ENCODE measurements at regions not wholly inside any gene's neighbourhood (a gene's known extent, or its start where the extent isn't known, plus 50 kb on each side); places are given as distances from the start of the nearest gene placed in this dataset.

- Histone ChIP-seq H3K27ac (replicated peaks) (no peak overlapping the region), H3K4me3 (replicated peaks; ENCODE audit: insufficient read depth, low read length) (no peak overlapping the region), H3K27me3 (ENCODE audit: insufficient read depth, poor library complexity, severe bottlenecking) (no peaks in the 10 kb centered on the region)
- no peak for DNase-seq (ENCODE audit: low read depth in 1 of 2, low spot score in 1 of 2)
- TF ChIP-seq POLR2AphosphoS5 (IDR thresholded peaks at IDR 0.05; ENCODE audit: low read depth) (no peak), SPI1 (IDR thresholded peaks at IDR 0.05; ENCODE audit: borderline replicate concordance, low read depth) (no peak), CTCF (IDR thresholded peaks at IDR 0.05; ENCODE audit: insufficient read depth, low read length) (no peak), GABPA (IDR thresholded peaks at IDR 0.05; ENCODE audit: low read depth) (no peak), REST (IDR thresholded peaks at IDR 0.05; ENCODE audit: insufficient replicate concordance, low read depth) (no peak)
These were observed 198.4 kb downstream of the SNX10 start for GRCh38 chr7:26489906-26490639.

GRCh38 chr7:26490640-26491624, 199.3 kb downstream of the SNX10 start:
- TF ChIP-seq POLR2AphosphoS5 (IDR thresholded peaks at IDR 0.05; ENCODE audit: low read depth): no peak
- no peak for TF ChIP-seq CTCF (IDR thresholded peaks at IDR 0.05; ENCODE audit: insufficient read depth, low read length)
- no peak for TF ChIP-seq SPI1 (IDR thresholded peaks at IDR 0.05; ENCODE audit: borderline replicate concordance, low read depth)
- no peak for TF ChIP-seq REST (IDR thresholded peaks at IDR 0.05; ENCODE audit: insufficient replicate concordance, low read depth)
- TF ChIP-seq GABPA (IDR thresholded peaks at IDR 0.05; ENCODE audit: low read depth): no peak
- DNase-seq (ENCODE audit: low read depth in 1 of 2, low spot score in 1 of 2): no peak

GRCh38 chr7:26492816-26493215, 201.2 kb downstream of the SNX10 start:
- Histone ChIP-seq H3K27ac (replicated peaks) (no peak overlapping the region), H3K4me3 (replicated peaks; ENCODE audit: insufficient read depth, low read length) (no peak overlapping the region), H3K27me3 (ENCODE audit: insufficient read depth, poor library complexity, severe bottlenecking) (no peaks in the 10 kb centered on the region)
- TF ChIP-seq REST (IDR thresholded peaks at IDR 0.05; ENCODE audit: insufficient replicate concordance, low read depth) (no peak), SPI1 (IDR thresholded peaks at IDR 0.05; ENCODE audit: borderline replicate concordance, low read depth) (no peak), GABPA (IDR thresholded peaks at IDR 0.05; ENCODE audit: low read depth) (no peak), CTCF (IDR thresholded peaks at IDR 0.05; ENCODE audit: insufficient read depth, low read length) (no peak), POLR2AphosphoS5 (IDR thresholded peaks at IDR 0.05; ENCODE audit: low read depth) (no peak)
- DNase-seq (ENCODE audit: low read depth in 1 of 2, low spot score in 1 of 2): no peak

More at GRCh38 chr7:26490640-26491624, 199.3 kb downstream of the SNX10 start:
- Histone ChIP-seq H3K4me3 (replicated peaks; ENCODE audit: insufficient read depth, low read length) (no peak overlapping the region), H3K27ac (replicated peaks) (no peak overlapping the region), H3K27me3 (ENCODE audit: insufficient read depth, poor library complexity, severe bottlenecking) (no peaks in the 10 kb centered on the region)

Data from HL-60 (cell line).